Neural cell (in vitro differentiated cells): ENCODE measurements at regions not wholly inside any gene's neighbourhood (a gene's known extent, or its start where the extent isn't known, plus 50 kb on each side); places are given as distances from the start of the nearest gene placed in this dataset.

Source experiments
- EP300 ChIP-seq: fragments of 450-650 bp; conservative IDR thresholded peaks from 2 replicates; pipeline ENCODE4 v1.6.1; 2014; ENCODE audit warnings: antibody characterized with exemption, mild to moderate bottlenecking, moderate library complexity; ENCODE audit not compliant: poor library complexity, severe bottlenecking
- EZH2 ChIP-seq: fragments of 200-600, 300-800 bp; shearing (Covaris generic), sonication (generic); IDR thresholded peaks from 2 replicates; pipeline ENCODE4 v1.6.1; 2014; ENCODE audit warnings: antibody characterized with exemption, low read length, borderline replicate concordance, mild to moderate bottlenecking; ENCODE audit not compliant: insufficient read depth, poor library complexity, severe bottlenecking
- POLR2AphosphoS5 ChIP-seq: IDR thresholded peaks from 2 replicates; pipeline ENCODE4 v1.6.1; 2012
- RAD21 ChIP-seq: fragments of 450-650 bp; conservative IDR thresholded peaks from 2 replicates; pipeline ENCODE4 v1.6.1; 2014; ENCODE audit warnings: antibody characterized with exemption, mild to moderate bottlenecking, moderate library complexity
- TAF1 ChIP-seq: IDR thresholded peaks from 2 replicates; pipeline ENCODE4 v1.6.1; 2012; ENCODE audit warnings: low read depth
- TF ChIP-seq, protein P1 (sequence below): fragments of 450-650 bp; IDR thresholded peaks from 2 replicates; pipeline ENCODE4 v1.5.1; 2014; ENCODE audit warnings: antibody characterized with exemption, mild to moderate bottlenecking, moderate library complexity; ENCODE audit not compliant: poor library complexity, severe bottlenecking
- TF ChIP-seq, protein P2 (sequence below): IDR thresholded peaks from 2 replicates; pipeline ENCODE4 v1.6.1; 2012; ENCODE audit warnings: borderline replicate concordance

- TF ChIP-seq, protein P1, sequence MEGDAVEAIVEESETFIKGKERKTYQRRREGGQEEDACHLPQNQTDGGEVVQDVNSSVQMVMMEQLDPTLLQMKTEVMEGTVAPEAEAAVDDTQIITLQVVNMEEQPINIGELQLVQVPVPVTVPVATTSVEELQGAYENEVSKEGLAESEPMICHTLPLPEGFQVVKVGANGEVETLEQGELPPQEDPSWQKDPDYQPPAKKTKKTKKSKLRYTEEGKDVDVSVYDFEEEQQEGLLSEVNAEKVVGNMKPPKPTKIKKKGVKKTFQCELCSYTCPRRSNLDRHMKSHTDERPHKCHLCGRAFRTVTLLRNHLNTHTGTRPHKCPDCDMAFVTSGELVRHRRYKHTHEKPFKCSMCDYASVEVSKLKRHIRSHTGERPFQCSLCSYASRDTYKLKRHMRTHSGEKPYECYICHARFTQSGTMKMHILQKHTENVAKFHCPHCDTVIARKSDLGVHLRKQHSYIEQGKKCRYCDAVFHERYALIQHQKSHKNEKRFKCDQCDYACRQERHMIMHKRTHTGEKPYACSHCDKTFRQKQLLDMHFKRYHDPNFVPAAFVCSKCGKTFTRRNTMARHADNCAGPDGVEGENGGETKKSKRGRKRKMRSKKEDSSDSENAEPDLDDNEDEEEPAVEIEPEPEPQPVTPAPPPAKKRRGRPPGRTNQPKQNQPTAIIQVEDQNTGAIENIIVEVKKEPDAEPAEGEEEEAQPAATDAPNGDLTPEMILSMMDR: no peak
- TF ChIP-seq EZH2 (no peak), POLR2AphosphoS5 (no peak), EP300 (no peak), TAF1 (no peak), RAD21 (no peak)
- TF ChIP-seq, protein P2, sequence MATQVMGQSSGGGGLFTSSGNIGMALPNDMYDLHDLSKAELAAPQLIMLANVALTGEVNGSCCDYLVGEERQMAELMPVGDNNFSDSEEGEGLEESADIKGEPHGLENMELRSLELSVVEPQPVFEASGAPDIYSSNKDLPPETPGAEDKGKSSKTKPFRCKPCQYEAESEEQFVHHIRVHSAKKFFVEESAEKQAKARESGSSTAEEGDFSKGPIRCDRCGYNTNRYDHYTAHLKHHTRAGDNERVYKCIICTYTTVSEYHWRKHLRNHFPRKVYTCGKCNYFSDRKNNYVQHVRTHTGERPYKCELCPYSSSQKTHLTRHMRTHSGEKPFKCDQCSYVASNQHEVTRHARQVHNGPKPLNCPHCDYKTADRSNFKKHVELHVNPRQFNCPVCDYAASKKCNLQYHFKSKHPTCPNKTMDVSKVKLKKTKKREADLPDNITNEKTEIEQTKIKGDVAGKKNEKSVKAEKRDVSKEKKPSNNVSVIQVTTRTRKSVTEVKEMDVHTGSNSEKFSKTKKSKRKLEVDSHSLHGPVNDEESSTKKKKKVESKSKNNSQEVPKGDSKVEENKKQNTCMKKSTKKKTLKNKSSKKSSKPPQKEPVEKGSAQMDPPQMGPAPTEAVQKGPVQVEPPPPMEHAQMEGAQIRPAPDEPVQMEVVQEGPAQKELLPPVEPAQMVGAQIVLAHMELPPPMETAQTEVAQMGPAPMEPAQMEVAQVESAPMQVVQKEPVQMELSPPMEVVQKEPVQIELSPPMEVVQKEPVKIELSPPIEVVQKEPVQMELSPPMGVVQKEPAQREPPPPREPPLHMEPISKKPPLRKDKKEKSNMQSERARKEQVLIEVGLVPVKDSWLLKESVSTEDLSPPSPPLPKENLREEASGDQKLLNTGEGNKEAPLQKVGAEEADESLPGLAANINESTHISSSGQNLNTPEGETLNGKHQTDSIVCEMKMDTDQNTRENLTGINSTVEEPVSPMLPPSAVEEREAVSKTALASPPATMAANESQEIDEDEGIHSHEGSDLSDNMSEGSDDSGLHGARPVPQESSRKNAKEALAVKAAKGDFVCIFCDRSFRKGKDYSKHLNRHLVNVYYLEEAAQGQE: no peak
These were observed 192.7 kb upstream of the VWC2 start for GRCh38 chr7:49580761-49581160.
